CD4-positive, alpha-beta memory T cell (primary cell): ENCODE measurements at regions not wholly inside any gene's neighbourhood (a gene's known extent, or its start where the extent isn't known, plus 50 kb on each side); places are given as distances from the start of the nearest gene placed in this dataset.

ENCODE experiments used
- CTCF ChIA-PET: fragments of 350-600 bp; sonication (Branson Sonifier 250); formaldehyde crosslinking; loops from one replicate; lab custom pipeline; 2021; ENCODE audit warnings: inconsistent platforms; ENCODE audit not compliant: partially characterized antibody; lab: Charles Lee
- POLR2A ChIA-PET: fragments of 350-600 bp; sonication (Branson Sonifier 250); formaldehyde crosslinking; loops from one replicate; lab custom pipeline; 2021; ENCODE audit not compliant: partially characterized antibody; lab: Charles Lee
- DNase-seq, 5 donors: peaks; one replicate each; pipeline versions ENCODE4 v3.0.0 to v3.0.0-alpha.2; 2020 to 2022; ENCODE audit warnings: mixed read lengths in 1 of 5
- H3K27ac ChIP-seq: one replicate; pipeline ENCODE4 v1.7.0; 2013; ENCODE audit warnings: low read depth, low read length
- H3K27me3 ChIP-seq: 2 replicates; pipeline ENCODE4 v1.7.0; 2013; ENCODE audit warnings: mild to moderate bottlenecking, low read length, moderate library complexity; ENCODE audit not compliant: insufficient read depth
- H3K36me3 ChIP-seq: 2 replicates; pipeline ENCODE4 v1.7.0; 2013; ENCODE audit warnings: mild to moderate bottlenecking, low read length, moderate library complexity; ENCODE audit not compliant: insufficient read depth
- H3K4me1 ChIP-seq: 2 replicates; pipeline ENCODE4 v1.7.0; 2013; ENCODE audit warnings: mild to moderate bottlenecking, low read length, moderate library complexity; ENCODE audit not compliant: insufficient read depth
- H3K4me3 ChIP-seq, 2 donors: one replicate each; pipeline ENCODE4 v1.7.0; 2013; ENCODE audit warnings: low read length in 2 of 2, mild to moderate bottlenecking in 1 of 2
- H3K9me3 ChIP-seq, 2 donors: one replicate each; pipeline ENCODE4 v1.7.0; 2013; ENCODE audit warnings: low read length in 2 of 2, control low read depth in 1 of 2; ENCODE audit not compliant: control insufficient read depth in 1 of 2
- H3K27ac Mint-ChIP-seq, 7 donors: one replicate each; pipeline ENCODE4 v1.8.0; 2020 to 2021; ENCODE audit warnings: mixed read lengths in 7 of 7, mild to moderate bottlenecking in 6 of 7, inconsistent platforms in 3 of 7, moderate library complexity in 3 of 7
- H3K27me3 Mint-ChIP-seq, 2 donors: one replicate each; pipeline ENCODE4 v1.8.0; 2020 to 2021; ENCODE audit warnings: mixed read lengths in 2 of 2
- H3K36me3 Mint-ChIP-seq, 2 donors: one replicate each; pipeline ENCODE4 v1.8.0; 2020 to 2021; ENCODE audit warnings: mixed read lengths in 2 of 2, inconsistent platforms in 1 of 2, mild to moderate bottlenecking in 1 of 2
- H3K4me1 Mint-ChIP-seq, 4 donors: one replicate each; pipeline ENCODE4 v1.8.0; 2020 to 2021; ENCODE audit warnings: mixed read lengths in 4 of 4, mild to moderate bottlenecking in 1 of 4
- H3K4me3 Mint-ChIP-seq, 8 donors: one replicate each; pipeline ENCODE4 v1.8.0; 2020 to 2021; ENCODE audit warnings: mixed read lengths in 8 of 8, mild to moderate bottlenecking in 7 of 8, moderate library complexity in 6 of 8, inconsistent platforms in 3 of 8
- H3K9me3 Mint-ChIP-seq, 8 donors: one replicate each; pipeline ENCODE4 v1.8.0; 2020 to 2021; ENCODE audit warnings: mixed read lengths in 8 of 8, mild to moderate bottlenecking in 5 of 8, inconsistent platforms in 3 of 8, moderate library complexity in 1 of 8
- intact Hi-C: fragments of 100-400 bp; cut with micrococcal nuclease; formaldehyde crosslinking; loops from one replicate; pipeline ENCODE4 v1.15.1; 2023

DNA sequence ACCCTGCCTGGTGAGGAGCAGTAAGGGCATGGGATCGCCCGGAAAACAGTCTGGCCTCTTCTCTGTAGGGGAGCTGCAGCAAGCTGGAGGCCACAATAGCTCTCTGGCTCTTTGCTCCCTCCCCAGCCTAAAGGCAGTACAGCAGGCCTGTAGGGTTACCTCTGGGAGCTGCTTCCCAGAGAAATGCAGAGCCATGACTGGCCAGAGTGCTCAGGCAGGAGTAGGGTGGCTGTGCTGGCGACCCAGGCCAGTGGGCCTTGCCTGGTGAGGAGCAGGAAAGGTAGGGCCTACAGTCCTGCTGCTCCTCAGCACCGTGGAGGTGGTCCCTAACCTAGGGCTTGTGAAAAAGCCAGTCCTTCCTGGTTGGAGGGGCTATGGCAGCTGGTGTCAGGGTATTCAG lies 129.9 kb upstream of the CHD6 start:
- CTCF ChIA-PET = interaction anchor here (1.4 kb wide), 1 partner anchor 10 kb away, joined by 7 read pairs; no protein-coding TSS in a partner anchor
- DNase-seq = no peak
- Mint-ChIP-seq H3K4me1 (no peaks in the 10 kb centered on the region), H3K9me3 (peaks cover 0 to 2% (median 0%) of the 10 kb centered on the region in 8 donors), H3K27ac (no peak overlapping the region), H3K27me3 (peaks cover 18 to 23% of the 10 kb centered on the region in 2 donors), H3K36me3 (no peaks in the 10 kb centered on the region), H3K4me3 (no peak overlapping the region)
- H3K27me3 ChIP-seq = no peaks in the 10 kb centered on the region
- no peaks in the 10 kb centered on the region for H3K36me3 ChIP-seq
- H3K4me1 ChIP-seq = no peaks in the 10 kb centered on the region
- no peaks in the 10 kb centered on the region for H3K9me3 ChIP-seq
- intact Hi-C loops = no loop called here
- H3K27ac ChIP-seq = no peak overlapping the region
- POLR2A ChIA-PET = no interaction called here
- no peak overlapping the region for H3K4me3 ChIP-seq

DNA sequence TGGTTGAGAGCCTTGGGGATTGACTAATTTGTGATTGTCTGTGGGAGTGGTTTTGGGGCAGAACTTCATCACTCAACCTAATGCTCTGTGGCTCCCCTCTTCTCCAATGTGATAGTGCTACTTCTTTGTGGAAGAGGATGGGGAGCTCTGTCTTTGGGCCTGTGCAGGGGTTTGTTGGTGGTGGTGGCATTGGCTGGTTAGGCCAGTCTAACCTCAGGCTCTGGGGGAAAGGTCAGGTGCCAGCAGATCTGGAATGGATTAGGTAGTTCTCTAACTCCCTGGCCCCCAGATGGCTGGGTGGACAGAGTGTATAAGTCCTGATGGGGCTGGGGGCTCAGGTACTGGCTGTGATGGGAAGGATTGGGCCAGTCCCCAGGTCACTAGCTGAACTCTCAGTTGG lies 129.0 kb upstream of the CHD6 start:
- peaks cover 18 to 22% of the 10 kb centered on the region in 2 donors for H3K27me3 Mint-ChIP-seq
- Histone ChIP-seq H3K4me1 (no peaks in the 10 kb centered on the region), H3K27ac (no peak overlapping the region), H3K9me3 (no peaks in the 10 kb centered on the region), H3K36me3 (no peaks in the 10 kb centered on the region), H3K27me3 (no peaks in the 10 kb centered on the region), H3K4me3 (no peak overlapping the region)
- DNase-seq = no peak
- POLR2A ChIA-PET = no interaction called here
- H3K9me3 Mint-ChIP-seq = peaks cover 0 to 2% (median 0%) of the 10 kb centered on the region in 8 donors
- no peaks in the 10 kb centered on the region for H3K36me3 Mint-ChIP-seq
- H3K4me3 Mint-ChIP-seq = no peak overlapping the region
- CTCF ChIA-PET = no interaction called here
- intact Hi-C loops = no loop called here
- H3K4me1 Mint-ChIP-seq = no peaks in the 10 kb centered on the region
- H3K27ac Mint-ChIP-seq = no peak overlapping the region

DNA sequence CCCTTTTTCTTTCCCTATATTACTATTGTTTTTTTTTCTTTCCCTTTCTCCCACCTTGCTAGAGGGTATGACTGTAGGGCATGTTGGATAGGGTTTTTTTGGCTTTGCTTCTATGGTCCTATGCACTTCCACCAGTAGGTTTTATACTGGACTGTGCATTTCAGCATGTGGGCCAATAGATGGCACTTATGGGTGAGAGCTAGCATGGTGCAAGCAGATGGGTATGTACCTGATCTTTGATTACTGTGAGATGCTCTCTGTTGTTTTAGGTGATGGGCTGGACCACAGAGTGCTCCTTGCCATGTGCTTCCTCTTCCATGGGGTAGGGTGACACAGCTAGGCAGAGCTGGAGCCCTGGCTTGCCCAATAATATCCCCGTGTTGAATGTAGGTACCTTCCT lies 128.5 kb upstream of the CHD6 start:
- H3K36me3 Mint-ChIP-seq = no peaks in the 10 kb centered on the region
- Histone ChIP-seq H3K36me3 (no peaks in the 10 kb centered on the region), H3K27ac (no peak overlapping the region), H3K27me3 (no peaks in the 10 kb centered on the region), H3K9me3 (no peaks in the 10 kb centered on the region), H3K4me1 (no peaks in the 10 kb centered on the region), H3K4me3 (no peak overlapping the region)
- POLR2A ChIA-PET = no interaction called here
- no peak for DNase-seq
- H3K27ac Mint-ChIP-seq = no peak overlapping the region
- peaks cover 0 to 2% (median 0%) of the 10 kb centered on the region in 8 donors for H3K9me3 Mint-ChIP-seq
- no peak overlapping the region for H3K4me3 Mint-ChIP-seq
- no peaks in the 10 kb centered on the region for H3K4me1 Mint-ChIP-seq
- peaks cover 18 to 22% of the 10 kb centered on the region in 2 donors for H3K27me3 Mint-ChIP-seq
- CTCF ChIA-PET = no interaction called here
- intact Hi-C loops = no loop called here

DNA sequence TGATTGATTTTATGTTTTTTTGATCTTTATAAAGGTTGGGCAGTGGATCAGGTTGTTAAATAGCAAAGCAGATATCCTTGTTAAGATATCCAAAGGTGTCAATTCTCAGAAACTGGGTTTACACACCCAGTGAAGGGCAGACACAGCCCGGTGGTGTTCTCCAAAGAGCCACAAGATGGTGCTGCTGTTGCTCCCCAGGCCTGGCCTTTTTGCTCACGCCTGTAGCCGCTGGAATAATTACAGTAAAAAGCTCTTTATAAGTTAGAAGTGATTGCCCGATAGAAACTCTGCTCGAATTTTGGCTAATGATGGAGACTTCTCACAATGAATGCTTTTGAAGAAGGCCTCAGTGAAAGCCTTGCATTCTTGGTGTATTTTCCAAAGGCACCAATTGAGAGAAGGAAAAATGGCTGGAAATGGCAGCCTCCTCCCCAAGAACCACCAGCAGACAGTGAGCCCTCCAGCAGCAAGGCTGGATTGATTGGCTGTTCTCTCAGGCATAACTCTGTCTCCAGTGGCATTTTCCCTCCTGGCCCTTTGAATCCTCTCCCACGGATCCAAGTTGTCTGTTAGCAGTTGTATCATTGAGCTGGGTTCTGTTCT lies 120.5 kb upstream of the CHD6 start:
- peak in 3 of 5 donors; percentile 11 to 25 (median 18) for DNase-seq
- Mint-ChIP-seq H3K4me1 (peaks cover 0 to 2% (median 0%) of the 10 kb centered on the region in 4 donors), H3K27ac (no peak overlapping the region), H3K9me3 (peaks cover 0 to 6% (median 2%) of the 10 kb centered on the region in 8 donors), H3K4me3 (no peak overlapping the region), H3K36me3 (no peaks in the 10 kb centered on the region), H3K27me3 (peaks cover 0 to 2% of the 10 kb centered on the region in 2 donors)
- CTCF ChIA-PET = interaction anchor here (1.0 to 2.7 kb wide), 4 partner anchors 10 to 1670 kb away, joined by 3 to 7 read pairs (median 7); no protein-coding TSS in a partner anchor
- intact Hi-C loops = loop anchor here (5.0 kb wide), 1 partner anchor 1669 kb away; no protein-coding TSS in a partner anchor
- Histone ChIP-seq H3K4me3 (no peak overlapping the region), H3K9me3 (no peaks in the 10 kb centered on the region), H3K27ac (no peak overlapping the region), H3K27me3 (no peaks in the 10 kb centered on the region), H3K36me3 (no peaks in the 10 kb centered on the region), H3K4me1 (no peaks in the 10 kb centered on the region)
- POLR2A ChIA-PET = no interaction called here

DNA sequence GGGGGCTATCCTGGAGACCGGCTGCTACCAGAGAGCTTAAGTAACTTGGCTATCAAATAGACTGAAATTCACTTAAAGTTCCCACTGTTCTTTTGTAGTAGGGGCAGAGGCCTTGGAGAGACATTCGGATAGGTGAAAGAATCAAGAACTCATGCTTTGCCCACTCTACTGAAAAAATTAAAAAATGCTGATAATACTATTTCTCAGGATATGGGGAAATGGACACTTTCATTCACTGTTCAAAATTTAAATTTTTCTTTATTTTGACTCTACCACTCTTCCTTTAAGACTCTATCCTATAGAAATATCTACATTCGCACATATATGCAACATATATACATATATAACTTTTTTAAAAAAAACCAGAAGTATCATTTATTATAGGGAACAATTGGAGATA lies 117.8 kb upstream of the CHD6 start:
- H3K4me1 ChIP-seq = no peaks in the 10 kb centered on the region
- no peaks in the 10 kb centered on the region for H3K36me3 ChIP-seq
- H3K27me3 Mint-ChIP-seq = no peaks in the 10 kb centered on the region
- H3K36me3 Mint-ChIP-seq = no peaks in the 10 kb centered on the region
- no peak overlapping the region for H3K27ac Mint-ChIP-seq
- no peak overlapping the region for H3K4me3 Mint-ChIP-seq
- H3K27me3 ChIP-seq = no peaks in the 10 kb centered on the region
- H3K4me3 ChIP-seq = no peak overlapping the region
- intact Hi-C loops = loop anchor here (5.0 kb wide), 1 partner anchor 1671 kb away; no protein-coding TSS in a partner anchor
- H3K9me3 ChIP-seq = no peaks in the 10 kb centered on the region
- DNase-seq = no peak
- ChIA-PET POLR2A (no interaction called here), CTCF (interaction anchor here (1.0 kb wide), 1 partner anchor 38 kb away, joined by 3 read pairs; no protein-coding TSS in a partner anchor)
- peaks cover 0 to 2% (median 0%) of the 10 kb centered on the region in 4 donors for H3K4me1 Mint-ChIP-seq
- H3K9me3 Mint-ChIP-seq = peaks cover 0 to 6% (median 2%) of the 10 kb centered on the region in 8 donors
- H3K27ac ChIP-seq = no peak overlapping the region

DNA sequence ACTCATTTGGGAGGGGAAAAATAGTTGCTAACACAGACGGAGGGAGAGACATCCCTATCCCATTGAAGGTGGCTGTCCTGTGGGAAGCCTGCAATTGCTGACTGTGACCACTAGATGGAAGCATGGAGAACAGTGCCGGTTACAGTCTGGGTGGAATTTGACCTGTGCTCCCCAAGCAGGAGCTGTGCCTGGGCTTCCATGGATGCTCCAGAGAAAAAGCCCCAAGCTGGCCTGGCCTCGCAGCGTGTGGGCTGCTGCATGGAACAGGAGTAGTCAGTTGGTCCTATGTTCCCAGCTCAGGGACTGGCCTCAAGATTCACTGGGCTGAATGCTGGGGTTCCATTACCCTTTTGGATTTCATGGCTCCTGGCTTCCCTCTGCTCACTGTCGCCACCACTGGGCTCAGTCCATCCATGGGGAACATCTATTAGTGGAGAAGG lies 116.3 kb upstream of the CHD6 start:
- H3K27me3 Mint-ChIP-seq = no peaks in the 10 kb centered on the region

DNA sequence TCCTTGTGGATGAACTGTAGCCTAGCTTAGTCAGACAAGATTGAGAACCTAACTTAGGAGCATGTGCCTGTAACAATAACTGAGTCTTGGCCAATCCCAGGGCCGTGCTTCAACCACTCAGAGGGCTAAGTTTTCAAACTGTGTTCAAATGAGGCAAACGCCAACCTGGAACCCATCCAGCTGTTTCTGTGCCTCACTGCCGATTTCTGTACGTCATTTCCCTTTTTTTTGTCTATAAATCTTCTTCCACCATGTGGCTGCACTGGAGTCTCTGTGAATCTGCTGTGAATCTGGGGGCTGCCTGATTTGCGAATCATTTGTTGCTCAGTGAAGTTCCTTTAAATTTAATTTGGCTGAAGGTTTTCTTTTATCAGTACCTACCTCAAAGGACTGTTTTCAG lies 115.0 kb upstream of the CHD6 start:
- no peaks in the 10 kb centered on the region for H3K36me3 ChIP-seq
- no peaks in the 10 kb centered on the region for H3K4me1 ChIP-seq
- H3K4me3 ChIP-seq = no peak overlapping the region
- Mint-ChIP-seq H3K27me3 (no peaks in the 10 kb centered on the region), H3K4me1 (no peaks in the 10 kb centered on the region), H3K9me3 (peaks cover 0 to 6% (median 2%) of the 10 kb centered on the region in 8 donors), H3K36me3 (no peaks in the 10 kb centered on the region), H3K4me3 (no peak overlapping the region), H3K27ac (no peak overlapping the region)
- H3K27ac ChIP-seq = no peak overlapping the region
- CTCF ChIA-PET = interaction anchor here (1.9 to 2.1 kb wide), 3 partner anchors 10 to 35 kb away, joined by 6 to 10 read pairs (median 8); no protein-coding TSS in a partner anchor
- intact Hi-C loops = no loop called here
- POLR2A ChIA-PET = no interaction called here
- DNase-seq = no peak
- no peaks in the 10 kb centered on the region for H3K27me3 ChIP-seq
- no peaks in the 10 kb centered on the region for H3K9me3 ChIP-seq

More for the DNA sequence above, 116.3 kb upstream of the CHD6 start:
- Histone ChIP-seq H3K4me3 (no peak overlapping the region), H3K36me3 (no peaks in the 10 kb centered on the region), H3K27ac (no peak overlapping the region), H3K4me1 (no peaks in the 10 kb centered on the region), H3K27me3 (no peaks in the 10 kb centered on the region), H3K9me3 (no peaks in the 10 kb centered on the region)
- Mint-ChIP-seq H3K9me3 (peaks cover 0 to 6% (median 2%) of the 10 kb centered on the region in 8 donors), H3K27ac (no peak overlapping the region), H3K4me3 (no peak overlapping the region), H3K36me3 (no peaks in the 10 kb centered on the region), H3K4me1 (peaks cover 0 to 2% (median 0%) of the 10 kb centered on the region in 4 donors)
- intact Hi-C loops = no loop called here
- peak in 4 of 5 donors; percentile 3 to 27 (median 24) for DNase-seq
- POLR2A ChIA-PET = no interaction called here
- CTCF ChIA-PET = interaction anchor here (0.7 to 2.1 kb wide), 8 partner anchors 8 to 1674 kb away, joined by 3 to 10 read pairs (median 6); no protein-coding TSS in a partner anchor
